Frontal cortex (tissue), 3 donors: ENCODE measurements at regions not wholly inside any gene's neighbourhood (a gene's known extent, or its start where the extent isn't known, plus 50 kb on each side); places are given as distances from the start of the nearest gene placed in this dataset.
"Not testable (repeated sequence)": the region's sequence is repeated elsewhere in the genome, so short reads cannot be mapped to it uniquely, and the experiment has no call there.

Experiments used
- DNase-seq, 2 donors: peaks; one replicate each; pipeline ENCODE4 v3.0.0; 2012; ENCODE audit warnings: low spot score in 2 of 2
- FAIRE-seq: peaks from 2 replicates; lab custom pipeline; 2012; peaks lifted over from hg19 to GRCh38; lab: Jason Lieb, UNC
- donor health status: control.
- donor health status: control.
- donor health status: control.

DNA sequence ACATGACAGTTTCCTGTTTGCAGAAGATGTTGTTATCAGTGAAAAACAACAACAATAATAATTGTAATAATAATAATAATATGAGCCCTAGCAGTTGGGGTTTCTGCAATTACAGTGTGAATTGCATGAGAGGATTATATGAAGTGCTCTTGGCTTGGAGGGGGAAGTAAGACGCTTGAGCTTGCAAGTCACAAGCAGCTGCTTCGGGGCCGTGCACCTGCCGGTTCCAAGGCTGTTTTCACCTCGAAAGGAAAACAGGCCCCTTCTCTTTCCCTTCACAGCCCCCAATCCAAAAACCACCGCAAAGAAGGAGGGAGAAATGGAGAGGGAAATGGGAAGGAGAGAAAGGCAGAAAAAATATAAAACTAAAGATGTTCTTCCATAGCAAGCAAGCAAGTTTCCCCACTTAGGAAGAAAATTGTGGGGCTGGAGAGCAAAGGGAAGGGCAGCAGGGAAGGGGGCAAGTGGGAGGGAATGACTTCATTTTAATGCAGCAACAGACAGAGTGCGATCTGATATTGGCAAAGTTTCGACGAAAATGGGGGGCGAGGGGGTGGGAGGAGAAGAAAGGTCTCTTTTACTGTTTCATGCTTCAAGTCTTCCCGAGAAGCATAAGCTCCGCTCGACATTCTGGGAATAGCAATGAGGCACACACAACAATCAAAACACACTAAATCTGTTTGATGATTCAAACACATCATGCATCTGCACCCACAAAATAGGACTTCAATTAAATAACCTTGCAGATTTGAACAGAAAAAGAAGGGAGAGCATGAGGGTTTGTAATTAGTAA, 284.2 kb upstream of the ATP11B start:
- DNase-seq = no peak
- no peak for FAIRE-seq

DNA sequence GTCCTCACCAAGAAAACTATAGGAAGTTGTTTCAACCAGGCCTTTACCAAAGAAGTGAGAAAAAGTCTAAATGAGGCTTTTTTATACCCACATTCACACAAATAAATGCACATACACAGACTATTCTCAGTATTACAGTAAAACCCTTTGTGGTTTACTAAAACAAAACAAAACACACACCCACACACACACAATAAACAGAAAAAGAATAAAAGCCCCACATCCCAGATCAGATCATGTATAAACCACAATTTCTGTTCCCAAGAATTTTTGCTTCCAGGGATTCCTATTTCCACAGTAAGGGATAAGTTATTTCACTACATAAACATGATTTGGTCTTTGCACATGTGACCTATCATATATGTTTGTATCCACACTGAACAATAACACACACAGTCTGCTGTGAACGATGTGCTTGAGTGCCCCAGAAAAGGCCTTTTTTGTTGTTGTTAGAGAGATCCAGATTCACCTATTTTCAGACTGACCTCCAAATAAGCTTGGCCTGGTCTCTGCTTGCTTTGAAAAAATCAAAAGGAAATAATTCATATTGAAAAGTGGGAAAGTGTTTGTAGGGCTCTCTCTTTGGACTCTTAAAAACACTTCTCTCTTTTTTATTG, 283.4 kb upstream of the ATP11B start:
- no peak for DNase-seq

GRCh38 chr3:182514236-182514964, 278.9 kb upstream of the ATP11B start:
- FAIRE-seq = no peak
- no peak for DNase-seq

More for the DNA sequence above, 283.4 kb upstream of the ATP11B start:
- FAIRE-seq = no peak

DNA sequence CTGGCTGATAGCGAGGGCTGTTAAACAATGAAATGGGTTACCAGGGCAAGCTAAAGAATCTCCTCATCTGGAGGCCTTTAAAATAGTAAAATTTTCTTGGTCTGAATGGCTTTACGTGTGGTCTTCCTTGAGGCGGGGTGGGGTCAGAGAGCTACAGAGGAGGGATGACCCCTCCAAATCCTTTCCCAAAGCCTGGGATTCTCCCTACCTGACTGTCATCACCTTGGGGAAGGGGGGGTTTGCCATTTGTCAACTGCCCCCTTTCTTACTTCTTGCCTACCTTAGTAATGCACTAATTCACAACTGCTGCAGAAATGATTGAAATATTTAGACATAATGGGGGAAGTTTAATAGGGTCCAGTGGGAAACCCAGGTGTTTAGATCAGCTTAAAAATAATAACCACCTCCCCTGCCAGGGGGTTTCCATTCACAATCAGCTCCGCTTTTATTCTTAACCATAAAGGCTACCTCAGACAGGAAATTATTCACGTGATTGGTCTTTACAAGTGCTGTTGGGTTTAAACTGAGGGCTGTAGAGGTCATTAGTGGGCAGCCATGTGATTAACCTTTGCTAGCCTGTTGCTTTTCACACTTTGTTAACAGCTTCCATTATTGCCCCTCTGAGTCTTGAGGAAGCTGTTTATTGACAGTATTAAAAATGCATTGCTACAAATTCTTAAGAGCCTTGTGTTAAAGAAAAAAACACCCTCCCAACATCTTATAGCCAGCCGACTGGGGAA, 276.5 kb upstream of the ATP11B start:
- FAIRE-seq (no peak), DNase-seq (no peak)

GRCh38 chr3:182519569-182519968, 273.7 kb upstream of the ATP11B start:
- DNase-seq (no peak), FAIRE-seq (no peak)

GRCh38 chr3:182521339-182521738, 272.0 kb upstream of the ATP11B start:
- no peak for DNase-seq
- FAIRE-seq = no peak

GRCh38 chr3:182523424-182523823, 269.9 kb upstream of the ATP11B start:
- DNase-seq, FAIRE-seq: not testable (repeated sequence)

- no peak for DNase-seq
- FAIRE-seq = no peak
Measured at GRCh38 chr3:182523836-182524235, 269.5 kb upstream of the ATP11B start.

DNA sequence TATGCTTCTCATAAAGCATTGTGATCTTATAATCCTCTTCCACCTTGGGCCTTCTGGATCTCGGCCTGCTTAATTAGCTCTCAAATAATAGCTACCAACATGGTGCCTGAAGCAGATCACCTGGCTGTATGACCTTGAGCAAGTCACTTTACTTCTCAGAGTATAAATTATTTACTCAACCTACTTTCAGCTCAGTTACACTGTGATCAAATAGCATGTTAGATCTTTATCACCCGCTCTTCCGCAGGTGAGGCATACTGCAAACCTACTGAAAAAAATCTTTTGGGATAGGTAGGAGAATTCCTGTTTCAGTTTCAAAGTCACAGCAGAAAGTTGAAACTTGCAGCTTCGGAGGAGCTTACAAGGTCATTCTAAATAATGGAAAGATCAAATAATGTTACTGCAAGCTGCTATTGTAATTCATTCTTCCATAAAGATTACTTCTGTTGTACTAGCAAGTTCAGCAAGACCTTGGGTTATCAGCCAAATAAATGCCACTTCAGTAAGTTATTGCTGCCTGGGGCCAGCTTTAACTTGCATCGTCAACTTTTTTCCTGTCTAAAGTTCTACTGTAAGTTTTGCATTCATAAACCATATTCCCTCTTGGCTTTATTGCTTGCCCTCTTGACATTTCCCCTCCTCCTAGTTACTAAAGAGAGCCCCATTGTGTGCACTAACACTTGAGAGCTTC, 268.4 kb upstream of the ATP11B start:
- FAIRE-seq (no peak), DNase-seq (no peak)

- DNase-seq (no peak), FAIRE-seq (no peak)
Measured at GRCh38 chr3:182525766-182526374, 267.4 kb upstream of the ATP11B start.

DNA sequence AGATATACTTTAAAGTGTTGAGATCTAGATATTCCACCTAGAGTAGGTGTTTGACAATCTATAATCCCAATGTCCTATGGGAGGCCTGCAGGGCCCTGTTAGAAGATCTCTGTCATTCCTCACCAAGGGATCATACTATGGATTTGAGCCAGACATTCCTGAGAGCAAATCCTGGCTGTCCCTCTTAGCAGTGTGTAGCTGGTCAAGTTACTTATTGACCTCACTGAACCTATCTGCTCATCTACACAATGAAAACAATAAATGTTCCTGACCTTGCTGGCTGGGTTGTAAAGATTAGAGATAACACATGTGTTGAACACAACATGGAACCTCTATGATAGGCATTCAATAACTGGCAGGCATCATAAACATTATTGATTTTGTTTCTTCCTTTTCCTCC, 265.6 kb upstream of the ATP11B start:
- no peak for DNase-seq

GRCh38 chr3:182530316-182530715, 263.0 kb upstream of the ATP11B start:
- FAIRE-seq = no peak
- no peak for DNase-seq

More for the DNA sequence above, 265.6 kb upstream of the ATP11B start:
- FAIRE-seq = no peak

- no peak for DNase-seq
Measured at GRCh38 chr3:182533394-182533793, 259.9 kb upstream of the ATP11B start.

GRCh38 chr3:182544542-182544941, 248.8 kb upstream of the ATP11B start:
- no peak for DNase-seq
- no peak for FAIRE-seq

More at GRCh38 chr3:182533394-182533793, 259.9 kb upstream of the ATP11B start:
- no peak for FAIRE-seq

GRCh38 chr3:182562274-182562673, 231.0 kb upstream of the ATP11B start:
- DNase-seq (no peak), FAIRE-seq (no peak)

GRCh38 chr3:182565916-182566796, 227.1 kb upstream of the ATP11B start:
- FAIRE-seq = no peak
- DNase-seq = no peak

DNA sequence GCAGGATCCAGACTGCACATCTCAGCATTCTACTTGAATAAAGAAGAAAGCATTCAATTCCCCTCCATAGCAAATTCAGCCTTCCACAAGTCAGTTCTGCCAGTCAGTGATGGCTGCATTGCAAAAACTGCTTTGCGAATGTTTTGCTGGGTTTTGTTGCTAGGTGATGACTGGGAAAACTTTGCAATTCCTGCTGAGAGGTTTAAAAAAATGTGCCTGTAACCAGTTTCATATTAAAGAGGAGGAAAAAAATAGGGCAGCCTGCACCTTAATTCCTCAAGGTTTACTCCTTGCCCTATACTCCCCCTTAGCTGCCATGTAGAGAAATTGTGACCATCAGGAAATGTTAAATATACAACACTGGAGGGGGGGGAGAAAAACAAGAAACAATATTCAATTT, 225.6 kb upstream of the ATP11B start:
- DNase-seq = no peak
- FAIRE-seq = no peak

DNA sequence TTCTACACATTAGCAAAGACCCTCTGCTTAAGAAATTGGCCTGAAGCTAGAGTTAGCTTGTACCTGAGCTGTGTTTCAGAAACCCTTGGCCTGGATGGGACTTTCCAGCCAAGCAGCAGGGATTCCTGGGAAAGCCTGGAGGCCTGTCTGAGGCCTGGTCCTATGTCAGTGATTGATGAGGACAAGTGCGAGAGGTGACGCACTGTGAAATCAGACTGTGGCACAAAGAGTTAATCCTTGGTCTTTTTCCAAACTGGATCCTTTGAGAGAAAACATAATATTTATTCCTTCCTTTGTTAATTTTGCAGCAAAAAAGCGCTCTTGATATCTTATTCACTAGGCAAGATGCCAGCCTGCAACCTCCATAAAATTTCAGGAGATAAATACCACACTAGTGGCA, 225.0 kb upstream of the ATP11B start:
- DNase-seq = no peak
- no peak for FAIRE-seq
